Cardiac muscle cell (in vitro differentiated cells and primary cell): ENCODE measurements at regions not wholly inside any gene's neighbourhood (a gene's known extent, or its start where the extent isn't known, plus 50 kb on each side); places are given as distances from the start of the nearest gene placed in this dataset.

ENCODE experiments used
- DNase-seq, 2 donors: peaks; one replicate each; pipeline versions ENCODE4 v3.0.0 to v3.0.0-alpha.2; 2010 to 2017; ENCODE audit warnings: low read depth in 1 of 2, low spot score in 1 of 2
- H3K27ac ChIP-seq: fragments of 200-600 bp; sonication (generic); 2 replicates; pipeline ENCODE4 v1.5.1; 2016
- H3K27me3 ChIP-seq: fragments of 200-600 bp; sonication (generic); 2 replicates; pipeline ENCODE4 v1.6.0; 2016; ENCODE audit warnings: control low read depth
- H3K36me3 ChIP-seq: fragments of 200-600 bp; sonication (generic); 2 replicates; pipeline ENCODE4 v1.5.1; 2016; ENCODE audit warnings: control low read depth
- H3K4me1 ChIP-seq: fragments of 200-600 bp; sonication (generic); 2 replicates; pipeline ENCODE4 v1.8.1; 2017; ENCODE audit warnings: low read depth, mild to moderate bottlenecking, mixed run types
- H3K4me3 ChIP-seq: fragments of 200-600 bp; sonication (generic); 2 replicates; pipeline ENCODE4 v1.5.1; 2016; ENCODE audit warnings: mild to moderate bottlenecking
- H3K9me3 ChIP-seq: fragments of 200-600 bp; sonication (generic); 2 replicates; pipeline ENCODE4 v1.5.1; 2017; ENCODE audit warnings: low read depth, mild to moderate bottlenecking, control low read depth
- CTCF ChIP-seq: IDR thresholded peaks from 2 replicates; pipeline ENCODE4 v1.5.1; 2012; ENCODE audit warnings: low read depth, mild to moderate bottlenecking, low read length

- Histone ChIP-seq H3K9me3 (no peaks in the 10 kb centered on the region), H3K36me3 (no peaks in the 10 kb centered on the region), H3K27me3 (no peaks in the 10 kb centered on the region), H3K27ac (no peak overlapping the region), H3K4me3 (no peak overlapping the region), H3K4me1 (no peaks in the 10 kb centered on the region)
- DNase-seq, result no peak
- TF ChIP-seq CTCF, result no peak
These were observed 262.3 kb upstream of the GRIP1 start for GRCh38 chr12:66941150-66941549.

- no peak overlapping the region for H3K27ac ChIP-seq
- peak in 1 of 2 donors; percentile 42 for DNase-seq
- TF ChIP-seq CTCF, result no peak
These were observed 264.0 kb upstream of the GRIP1 start for GRCh38 chr12:66942741-66943465.

DNA sequence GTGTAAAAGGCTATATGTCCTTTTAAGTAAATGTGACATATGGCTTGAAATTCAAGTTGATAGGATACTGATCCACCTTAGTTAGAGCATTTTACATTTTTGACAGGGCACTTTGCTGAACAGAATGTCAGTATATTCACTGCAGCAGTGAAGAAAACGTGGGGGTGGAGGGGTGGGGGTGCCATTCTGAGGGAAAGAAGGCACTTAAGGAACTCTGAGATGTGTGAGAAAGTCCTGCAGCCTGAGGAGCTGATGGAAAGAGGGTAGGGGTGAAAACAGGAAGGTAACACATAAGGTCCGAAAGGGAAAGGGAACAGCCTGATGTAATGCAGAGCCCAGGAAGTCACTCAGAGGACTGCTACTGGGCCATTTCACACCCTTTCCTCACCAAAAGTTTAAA, 265.5 kb upstream of the GRIP1 start:
- TF ChIP-seq CTCF, result no peak
- DNase-seq, result no peak
- no peaks in the 10 kb centered on the region for H3K27me3 ChIP-seq

More at GRCh38 chr12:66942741-66943465, 264.0 kb upstream of the GRIP1 start:
- H3K36me3 ChIP-seq, result no peaks in the 10 kb centered on the region
- H3K27me3 ChIP-seq, result no peaks in the 10 kb centered on the region
- H3K4me3 ChIP-seq, result no peak overlapping the region
- no peaks in the 10 kb centered on the region for H3K4me1 ChIP-seq
- no peaks in the 10 kb centered on the region for H3K9me3 ChIP-seq

DNA sequence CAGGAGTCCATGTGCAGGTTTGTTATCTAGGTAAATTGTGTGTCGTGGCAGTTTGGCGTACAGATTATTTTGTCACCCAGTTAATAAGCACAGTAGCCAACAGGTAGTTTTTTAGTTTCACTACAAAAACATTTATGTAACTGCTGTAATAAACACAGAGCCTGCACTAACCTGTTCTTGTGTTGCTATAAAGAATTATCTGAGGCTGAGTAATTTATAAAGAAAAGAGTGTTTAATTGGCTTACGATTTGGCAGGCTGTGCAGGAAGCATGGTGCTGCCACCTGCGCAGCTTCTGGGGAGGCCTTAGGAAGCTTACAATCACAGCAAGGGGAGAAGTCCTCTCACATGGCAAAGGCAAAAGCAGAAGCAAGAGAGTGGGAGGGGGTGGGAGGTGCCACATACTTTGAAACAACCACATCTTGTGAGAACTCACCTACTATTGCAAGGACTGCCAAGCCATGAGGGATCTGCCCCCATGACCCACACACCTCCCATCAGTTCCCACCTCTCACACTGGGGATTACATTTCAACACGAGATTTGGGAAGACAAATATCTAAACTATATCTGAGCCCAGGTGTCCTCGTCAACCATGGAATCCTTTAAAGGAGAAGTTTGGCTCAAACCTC, 266.4 kb upstream of the GRIP1 start:
- Histone ChIP-seq H3K27me3 (no peaks in the 10 kb centered on the region), H3K4me1 (no peaks in the 10 kb centered on the region), H3K27ac (no peak overlapping the region), H3K4me3 (no peak overlapping the region), H3K9me3 (no peaks in the 10 kb centered on the region), H3K36me3 (no peaks in the 10 kb centered on the region)
- no peak for DNase-seq
- TF ChIP-seq CTCF, result no peak

More for the DNA sequence above, 265.5 kb upstream of the GRIP1 start:
- no peaks in the 10 kb centered on the region for H3K9me3 ChIP-seq
- no peaks in the 10 kb centered on the region for H3K4me1 ChIP-seq
- no peak overlapping the region for H3K4me3 ChIP-seq
- H3K27ac ChIP-seq, result no peak overlapping the region
- H3K36me3 ChIP-seq, result no peaks in the 10 kb centered on the region

- H3K4me3 ChIP-seq, result no peak overlapping the region
- no peaks in the 10 kb centered on the region for H3K9me3 ChIP-seq
- H3K27me3 ChIP-seq, result no peaks in the 10 kb centered on the region
- H3K4me1 ChIP-seq, result peaks cover 8% of the 10 kb centered on the region
- DNase-seq, result no peak
- no peaks in the 10 kb centered on the region for H3K36me3 ChIP-seq
- no peak for TF ChIP-seq CTCF
- no peak overlapping the region for H3K27ac ChIP-seq
These were observed 268.2 kb upstream of the GRIP1 start for GRCh38 chr12:66947119-66947518.
